ENCODE measurements at regions not wholly inside any gene's neighbourhood (a gene's known extent, or its start where the extent isn't known, plus 50 kb on each side); places are given as distances from the start of the nearest gene placed in this dataset.
A peak's percentile ranks its signal among the peaks of the same experiment; 100 is the strongest.
"Not testable (repeated sequence)": the region's sequence is repeated elsewhere in the genome, so short reads cannot be mapped to it uniquely, and the experiment has no call there.

DNA sequence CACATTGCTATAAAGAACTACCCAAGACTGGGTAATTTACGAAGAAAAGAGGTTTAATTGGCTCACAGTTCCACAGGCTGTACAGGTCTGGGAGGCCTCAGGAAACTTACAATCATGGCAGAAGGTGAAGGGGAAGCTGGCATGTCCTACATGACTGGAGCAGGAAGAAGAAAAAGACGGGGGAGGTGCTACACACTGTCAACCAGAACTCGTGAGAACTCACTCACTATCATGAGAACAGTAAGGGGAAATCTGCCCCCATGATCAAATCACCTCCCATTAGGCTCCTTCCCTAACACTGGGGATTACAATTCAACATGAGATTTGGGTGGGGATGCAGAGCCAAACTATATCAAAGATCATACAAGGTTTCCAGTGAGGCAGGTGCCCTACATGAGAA, 94.3 kb upstream of the RNU6-1 start:
- H3K36me3 ChIP-seq (ENCODE audit: control insufficient read depth in 1 of 2, insufficient read depth in 2 of 2, low read length in 2 of 2), result not testable (repeated sequence)

DNA sequence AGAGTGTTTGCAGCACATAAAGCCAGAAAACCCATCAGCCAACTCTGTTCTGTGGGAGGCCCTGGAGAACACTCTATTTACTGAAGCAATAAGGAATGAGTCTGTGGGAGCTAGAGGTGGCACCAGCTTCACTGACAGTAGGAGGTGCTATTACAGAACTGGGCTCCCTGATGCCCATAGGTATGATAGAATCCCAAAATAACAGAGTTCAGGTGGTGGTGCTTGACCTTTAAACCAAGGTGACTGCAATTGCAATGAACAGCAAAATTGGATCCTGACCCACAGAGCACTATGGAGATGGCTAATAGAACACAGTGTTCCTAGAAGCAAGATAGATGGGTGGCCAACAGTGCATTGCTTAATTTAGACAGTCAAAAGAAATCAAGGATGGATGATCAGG, 95.4 kb upstream of the RNU6-1 start:
- DNase-seq (ENCODE audit: low read depth, low spot score), result no peak

More for the DNA sequence above, 94.3 kb upstream of the RNU6-1 start:
- RAD21 ChIA-PET (ENCODE audit: low non-redundant PET in 1 of 2, low total read pairs in 2 of 2, uncharacterized antibody in 2 of 2, unreplicated experiment in 2 of 2); H3K4me3 ChIP-seq (replicated peaks in 1 of 2; ENCODE audit: low read depth in 1 of 2, low read length in 2 of 2); H3K27me3 ChIP-seq (ENCODE audit: insufficient read depth, low read length); H3K9me2 ChIP-seq (ENCODE audit: insufficient read depth); ATAC-seq; intact Hi-C loops (cut with micrococcal nuclease); H2AFZ ChIP-seq (ENCODE audit: low read depth, low read length, poor library complexity, severe bottlenecking); DNase-seq (ENCODE audit: low read depth, low spot score); H3K4me1 ChIP-seq (ENCODE audit: control insufficient read depth in 1 of 2, insufficient read depth in 2 of 2, low read length in 2 of 2); CTCF ChIA-PET; H3K79me2 ChIP-seq (ENCODE audit: insufficient read depth, low read length); BruUV-seq (replicated peaks); H3K4me2 ChIP-seq (ENCODE audit: low read length); H3K9ac ChIP-seq (ENCODE audit: low read length); H3K27ac ChIP-seq (ENCODE audit: low read depth, low read length); H3K9me3 ChIP-seq (ENCODE audit: control insufficient read depth in 1 of 2, insufficient read depth in 1 of 2, low read depth in 1 of 2, low read length in 2 of 2); H4K20me1 ChIP-seq (ENCODE audit: insufficient read depth); POLR2A ChIA-PET: not testable (repeated sequence)

More for the DNA sequence above, 95.4 kb upstream of the RNU6-1 start:
- ChIA-PET POLR2A (no interaction called here), CTCF (no interaction called here), RAD21 (ENCODE audit: low non-redundant PET in 1 of 2, low total read pairs in 2 of 2, uncharacterized antibody in 2 of 2, unreplicated experiment in 2 of 2) (no interaction called here)
- Histone ChIP-seq H3K27me3 (ENCODE audit: insufficient read depth, low read length) (no peaks in the 10 kb centered on the region), H3K4me3 (replicated peaks in 1 of 2; ENCODE audit: low read depth in 1 of 2, low read length in 2 of 2) (no peak overlapping the region), H3K27ac (ENCODE audit: low read depth, low read length) (no peak overlapping the region), H3K9me2 (ENCODE audit: insufficient read depth) (no peaks in the 10 kb centered on the region), H3K79me2 (ENCODE audit: insufficient read depth, low read length) (no peaks in the 10 kb centered on the region), H4K20me1 (ENCODE audit: insufficient read depth) (no peaks in the 10 kb centered on the region), H3K36me3 (ENCODE audit: control insufficient read depth in 1 of 2, insufficient read depth in 2 of 2, low read length in 2 of 2) (no peaks in the 10 kb centered on the region), H2AFZ (ENCODE audit: low read depth, low read length, poor library complexity, severe bottlenecking) (no peak overlapping the region), H3K9me3 (ENCODE audit: control insufficient read depth in 1 of 2, insufficient read depth in 1 of 2, low read depth in 1 of 2, low read length in 2 of 2) (no peaks in the 10 kb centered on the region), H3K9ac (ENCODE audit: low read length) (no peak overlapping the region), H3K4me1 (ENCODE audit: control insufficient read depth in 1 of 2, insufficient read depth in 2 of 2, low read length in 2 of 2) (peaks cover 0 to 3% of the 10 kb centered on the region in 2 experiments; a peak in 1 of 4 replicates), H3K4me2 (ENCODE audit: low read length) (no peak overlapping the region)
- BruUV-seq (replicated peaks), result no TSS peak
- ATAC-seq, result peak; percentile 59
- TF ChIP-seq YY1 (IDR thresholded peaks at IDR 0.05; ENCODE audit: extremely low read depth, insufficient replicate concordance, low read depth, low read length) (no peak), POLR2A (IDR thresholded peaks at IDR 0.05; ENCODE audit: borderline replicate concordance, extremely low read depth, insufficient read depth, insufficient read length) (no peak), CBX3 (IDR thresholded peaks at IDR 0.05; ENCODE audit: low read depth) (no peak)
- TF ChIP-seq, protein P1, sequence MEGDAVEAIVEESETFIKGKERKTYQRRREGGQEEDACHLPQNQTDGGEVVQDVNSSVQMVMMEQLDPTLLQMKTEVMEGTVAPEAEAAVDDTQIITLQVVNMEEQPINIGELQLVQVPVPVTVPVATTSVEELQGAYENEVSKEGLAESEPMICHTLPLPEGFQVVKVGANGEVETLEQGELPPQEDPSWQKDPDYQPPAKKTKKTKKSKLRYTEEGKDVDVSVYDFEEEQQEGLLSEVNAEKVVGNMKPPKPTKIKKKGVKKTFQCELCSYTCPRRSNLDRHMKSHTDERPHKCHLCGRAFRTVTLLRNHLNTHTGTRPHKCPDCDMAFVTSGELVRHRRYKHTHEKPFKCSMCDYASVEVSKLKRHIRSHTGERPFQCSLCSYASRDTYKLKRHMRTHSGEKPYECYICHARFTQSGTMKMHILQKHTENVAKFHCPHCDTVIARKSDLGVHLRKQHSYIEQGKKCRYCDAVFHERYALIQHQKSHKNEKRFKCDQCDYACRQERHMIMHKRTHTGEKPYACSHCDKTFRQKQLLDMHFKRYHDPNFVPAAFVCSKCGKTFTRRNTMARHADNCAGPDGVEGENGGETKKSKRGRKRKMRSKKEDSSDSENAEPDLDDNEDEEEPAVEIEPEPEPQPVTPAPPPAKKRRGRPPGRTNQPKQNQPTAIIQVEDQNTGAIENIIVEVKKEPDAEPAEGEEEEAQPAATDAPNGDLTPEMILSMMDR (IDR thresholded peaks at IDR 0.05 in 2 of 3, conservative IDR thresholded peaks at IDR 0.05 in 1 of 3; ENCODE audit: borderline replicate concordance in 1 of 3, insufficient read depth in 1 of 3, low read depth in 2 of 3, low read length in 2 of 3), result 0 out of 6 replicates have a peak, but pooled peaks of 1 of the 3 experiments have one; percentile 17
- intact Hi-C loops (cut with micrococcal nuclease), result no loop called here

Data from HCT116 (cell line).